HepG2 (cell line): ENCODE measurements at regions not wholly inside any gene's neighbourhood (a gene's known extent, or its start where the extent isn't known, plus 50 kb on each side); places are given as distances from the start of the nearest gene placed in this dataset.

ENCODE experiments used
- ATAC-seq: fragments of 200-7000 bp; cut with Tn5 transposase; 3 replicates; pipeline ENCODE4 v1.9.1; 2020; ENCODE audit warnings: mild to moderate bottlenecking, moderate library complexity
- BruUV-seq: library from RNA; stranded (reverse); fragments of 400-500 nt; replicated peaks from 2 replicates; lab custom pipeline; 2021; lab: Mats Ljungman, UMichigan
- CTCF ChIA-PET: fragments of 300-600 bp; formaldehyde crosslinking; extraction: SDS; loops from one replicate; lab custom pipeline; 2021; ENCODE audit warnings: low total read pairs, inconsistent platforms, low intra/inter-chr PET ratio; lab: Yijun Ruan, JAX
- POLR2A ChIA-PET: fragments of 350-600 bp; sonication (Branson Sonifier 250); formaldehyde crosslinking; loops from one replicate; lab custom pipeline; 2020; ENCODE audit warnings: antibody characterized with exemption, inconsistent platforms; lab: Yijun Ruan, JAX
- DNase-seq: peaks from one replicate; pipeline ENCODE4 v3.0.0-alpha.2; 2015; ENCODE audit warnings: low spot score
- FAIRE-seq: peaks from 3 replicates; lab custom pipeline; 2011; peaks lifted over from hg19 to GRCh38; lab: Jason Lieb, UNC
- H2AFZ ChIP-seq: one replicate; pipeline ENCODE4 v1.6.1; 2011; ENCODE audit warnings: low read length, inconsistent platforms
- H3K27ac ChIP-seq: fragments of 300-600 bp; 3 replicates; pipeline ENCODE4 v1.8.0; 2011; ENCODE audit warnings: mixed run types, mild to moderate bottlenecking, mixed read lengths, low read length, inconsistent platforms; ENCODE audit not compliant: insufficient read depth; ENCODE audit errors: extremely low read length
- H3K27me3 ChIP-seq, 2 experiments: fragments of 200-600 bp in 1 of 2; 2 replicates in 1 of 2; 3 replicates in 1 of 2; pipeline versions ENCODE4 v1.6.0 to v1.8.0; 2011; ENCODE audit warnings: low read length in 2 of 2, mild to moderate bottlenecking in 2 of 2, moderate library complexity in 2 of 2, inconsistent platforms in 1 of 2; ENCODE audit not compliant: insufficient read depth in 2 of 2, control insufficient read depth in 1 of 2
- H3K36me3 ChIP-seq, 2 experiments: fragments of 200-600 bp in 1 of 2; replicated peaks in 1 of 2; 2 replicates in 1 of 2; 3 replicates in 1 of 2; pipeline versions ENCODE4 v1.5.1 to v1.8.0; 2011; ENCODE audit warnings: low read length in 2 of 2, inconsistent platforms in 1 of 2; ENCODE audit not compliant: insufficient read depth in 2 of 2, control insufficient read depth in 1 of 2
- H3K4me1 ChIP-seq: 2 replicates; pipeline ENCODE4 v1.5.1; 2012; ENCODE audit warnings: low read length, inconsistent platforms; ENCODE audit not compliant: insufficient read depth
- H3K4me2 ChIP-seq: 2 replicates; pipeline ENCODE4 v1.6.0; 2011; ENCODE audit warnings: low read depth, low read length, inconsistent platforms
- H3K4me3 ChIP-seq, 3 experiments: fragments of 200-600 bp in 1 of 3; sonication (generic), shearing (Covaris generic) in 1 of 3; replicated peaks in 1 of 3; 2 replicates each; pipeline ENCODE4 v1.5.1; 2011 to 2016; ENCODE audit warnings: low read length in 3 of 3, inconsistent platforms in 2 of 3, low read depth in 2 of 3, mild to moderate bottlenecking in 2 of 3, control low read depth in 1 of 3, mixed read lengths in 1 of 3; ENCODE audit not compliant: insufficient read depth in 1 of 3
- H3K79me2 ChIP-seq: one replicate; pipeline ENCODE4 v1.6.1; 2011; ENCODE audit warnings: low read length, inconsistent platforms; ENCODE audit not compliant: insufficient read depth
- H3K9ac ChIP-seq: 2 replicates; pipeline ENCODE4 v1.6.0; 2011; ENCODE audit warnings: mild to moderate bottlenecking, low read depth, low read length, inconsistent platforms; ENCODE audit not compliant: insufficient read depth
- H3K9me3 ChIP-seq: 2 replicates; pipeline ENCODE4 v1.5.1; 2012; ENCODE audit warnings: mild to moderate bottlenecking, low read length
- H4K20me1 ChIP-seq: 2 replicates; pipeline ENCODE4 v1.6.0; 2011; ENCODE audit warnings: inconsistent platforms, mild to moderate bottlenecking, low read length, moderate library complexity; ENCODE audit not compliant: insufficient read depth
- CCAR2 ChIP-seq: fragments of 200-400 bp; formaldehyde crosslinking; optimal IDR thresholded peaks from 2 replicates; pipeline ENCODE3; 2018; ENCODE audit warnings: low read depth, mild to moderate bottlenecking, low read length, moderate library complexity
- HCFC1 ChIP-seq: fragments of 150-350 bp; IDR thresholded peaks from 2 replicates; pipeline ENCODE4 v1.6.1; 2014; ENCODE audit warnings: low read depth, low read length
- KAT8 ChIP-seq: IDR thresholded peaks from 2 replicates; pipeline ENCODE4 v1.6.1; 2016; ENCODE audit warnings: missing genetic modification reagents, missing compliant biosample characterization
- MATR3 ChIP-seq: sonication (generic); formaldehyde crosslinking; IDR thresholded peaks from 2 replicates; pipeline ENCODE4 v1.4.0; 2020; ENCODE audit warnings: missing genetic modification reagents
- RBAK ChIP-seq: sonication (generic); formaldehyde crosslinking; IDR thresholded peaks from 2 replicates; pipeline ENCODE4 v1.5.1; 2020; ENCODE audit warnings: mild to moderate bottlenecking, missing genetic modification reagents
- TAF1 ChIP-seq: sonication (generic); formaldehyde crosslinking; IDR thresholded peaks from 2 replicates; pipeline ENCODE4 v1.4.0; 2020; ENCODE audit warnings: missing genetic modification reagents
- ZNF282 ChIP-seq: fragments of 450-650 bp; IDR thresholded peaks from 2 replicates; pipeline ENCODE4 v1.6.1; 2018; ENCODE audit not compliant: partially characterized antibody
- ZNF337 ChIP-seq: sonication (generic); formaldehyde crosslinking; IDR thresholded peaks from 2 replicates; pipeline ENCODE4 v1.5.1; 2020; ENCODE audit warnings: missing genetic modification reagents, low read depth, mild to moderate bottlenecking, borderline replicate concordance
- ZNF703 ChIP-seq: sonication (generic); formaldehyde crosslinking; IDR thresholded peaks from 2 replicates; pipeline ENCODE4 v1.5.1; 2020; ENCODE audit warnings: missing genetic modification reagents, mild to moderate bottlenecking, moderate library complexity, borderline replicate concordance
- ZNF768 ChIP-seq: sonication (generic); formaldehyde crosslinking; IDR thresholded peaks from 2 replicates; pipeline ENCODE4 v1.4.0; 2020; ENCODE audit warnings: missing genetic modification reagents
- WGBS: methylation state at CpG from one replicate; pipeline ENCODE4 v1.1.6; 2017; ENCODE audit warnings: low lambda C conversion rate; 5-methylcytosine and 5-hydroxymethylcytosine counted together
- in situ Hi-C: cut with HindIII; loops from 2 replicates; pipeline ENCODE4 v1.10.0; 2017; ENCODE audit warnings: low pct_unique_long_range_greater_than_20kb; ENCODE audit not compliant: extremely low pct_ligation_motif_present
- intact Hi-C: fragments of 100-400 bp; cut with micrococcal nuclease; formaldehyde crosslinking; loops from one replicate; pipeline ENCODE4 v1.10.0; 2022; ENCODE audit not compliant: unreplicated experiment
- TF ChIP-seq, protein P1 (sequence below): IDR thresholded peaks from 2 replicates; pipeline ENCODE4 v1.6.1; 2016; ENCODE audit warnings: low read depth
- TF ChIP-seq, protein P2 (sequence below): sonication (generic); formaldehyde crosslinking; IDR thresholded peaks from 2 replicates; pipeline ENCODE4 v1.5.0; 2020; ENCODE audit warnings: mild to moderate bottlenecking, low read depth, missing genetic modification reagents, borderline replicate concordance
- TF ChIP-seq, protein P3 (sequence below): sonication (generic); formaldehyde crosslinking; IDR thresholded peaks from 2 replicates; pipeline ENCODE4 v1.4.0; 2020; ENCODE audit warnings: missing genetic modification reagents, borderline replicate concordance
- TF ChIP-seq, protein P4 (sequence below): sonication (generic); formaldehyde crosslinking; IDR thresholded peaks from 2 replicates; pipeline ENCODE4 v1.9.0; 2021; ENCODE audit warnings: mild to moderate bottlenecking, missing genetic modification reagents

DNA sequence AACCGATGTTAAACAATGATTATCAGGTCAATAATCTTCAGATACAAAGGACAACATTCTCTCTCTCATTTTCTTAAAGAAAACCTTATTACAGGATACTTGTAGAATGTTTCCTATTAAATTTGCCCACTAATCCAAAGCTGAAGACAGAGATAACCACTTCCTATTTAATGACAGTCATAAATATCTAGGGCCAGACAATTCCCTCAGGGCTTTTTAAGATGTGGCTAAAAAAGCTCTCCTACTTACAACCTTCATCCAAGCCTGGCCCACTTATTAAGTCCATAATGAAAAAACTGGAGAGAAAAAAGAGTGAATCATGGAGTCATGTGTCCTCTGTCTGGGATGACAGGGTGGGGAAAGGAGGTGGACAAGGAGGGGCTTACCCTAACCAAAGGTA, 235.9 kb downstream of the KLF12 start:
- no peak for FAIRE-seq
- in situ Hi-C loops (no loop called here), intact Hi-C loops (no loop called here)
- Histone ChIP-seq H3K4me1 (no peaks in the 10 kb centered on the region), H2AFZ (no peak overlapping the region), H3K4me2 (no peak overlapping the region), H4K20me1 (no peaks in the 10 kb centered on the region), H3K79me2 (no peaks in the 10 kb centered on the region), H3K4me3 (no peak overlapping the region), H3K9ac (no peak overlapping the region), H3K27ac (no peak overlapping the region), H3K36me3 (no peaks in the 10 kb centered on the region), H3K27me3 (no peaks in the 10 kb centered on the region), H3K9me3 (no peaks in the 10 kb centered on the region)
- 13% methylated on average over 1 of the region's 1 CpG for WGBS
- no peak for ATAC-seq
- POLR2A ChIA-PET: no interaction called here
- no peak for DNase-seq
- CTCF ChIA-PET: no interaction called here
- BruUV-seq: no TSS peak
- TF ChIP-seq, protein P1, sequence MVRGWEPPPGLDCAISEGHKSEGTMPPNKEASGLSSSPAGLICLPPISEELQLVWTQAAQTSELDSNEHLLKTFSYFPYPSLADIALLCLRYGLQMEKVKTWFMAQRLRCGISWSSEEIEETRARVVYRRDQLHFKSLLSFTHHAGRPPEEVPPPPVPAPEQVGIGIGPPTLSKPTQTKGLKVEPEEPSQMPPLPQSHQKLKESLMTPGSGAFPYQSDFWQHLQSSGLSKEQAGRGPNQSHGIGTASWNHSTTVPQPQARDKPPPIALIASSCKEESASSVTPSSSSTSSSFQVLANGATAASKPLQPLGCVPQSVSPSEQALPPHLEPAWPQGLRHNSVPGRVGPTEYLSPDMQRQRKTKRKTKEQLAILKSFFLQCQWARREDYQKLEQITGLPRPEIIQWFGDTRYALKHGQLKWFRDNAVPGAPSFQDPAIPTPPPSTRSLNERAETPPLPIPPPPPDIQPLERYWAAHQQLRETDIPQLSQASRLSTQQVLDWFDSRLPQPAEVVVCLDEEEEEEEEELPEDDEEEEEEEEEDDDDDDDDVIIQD (CRISPR knock-in tag): no peak
- no peak for TF ChIP-seq ZNF768 (CRISPR knock-in tag)
- TF ChIP-seq, protein P2, sequence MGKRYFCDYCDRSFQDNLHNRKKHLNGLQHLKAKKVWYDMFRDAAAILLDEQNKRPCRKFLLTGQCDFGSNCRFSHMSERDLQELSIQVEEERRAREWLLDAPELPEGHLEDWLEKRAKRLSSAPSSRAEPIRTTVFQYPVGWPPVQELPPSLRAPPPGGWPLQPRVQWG (CRISPR knock-in tag): no peak
- TF ChIP-seq, protein P3, sequence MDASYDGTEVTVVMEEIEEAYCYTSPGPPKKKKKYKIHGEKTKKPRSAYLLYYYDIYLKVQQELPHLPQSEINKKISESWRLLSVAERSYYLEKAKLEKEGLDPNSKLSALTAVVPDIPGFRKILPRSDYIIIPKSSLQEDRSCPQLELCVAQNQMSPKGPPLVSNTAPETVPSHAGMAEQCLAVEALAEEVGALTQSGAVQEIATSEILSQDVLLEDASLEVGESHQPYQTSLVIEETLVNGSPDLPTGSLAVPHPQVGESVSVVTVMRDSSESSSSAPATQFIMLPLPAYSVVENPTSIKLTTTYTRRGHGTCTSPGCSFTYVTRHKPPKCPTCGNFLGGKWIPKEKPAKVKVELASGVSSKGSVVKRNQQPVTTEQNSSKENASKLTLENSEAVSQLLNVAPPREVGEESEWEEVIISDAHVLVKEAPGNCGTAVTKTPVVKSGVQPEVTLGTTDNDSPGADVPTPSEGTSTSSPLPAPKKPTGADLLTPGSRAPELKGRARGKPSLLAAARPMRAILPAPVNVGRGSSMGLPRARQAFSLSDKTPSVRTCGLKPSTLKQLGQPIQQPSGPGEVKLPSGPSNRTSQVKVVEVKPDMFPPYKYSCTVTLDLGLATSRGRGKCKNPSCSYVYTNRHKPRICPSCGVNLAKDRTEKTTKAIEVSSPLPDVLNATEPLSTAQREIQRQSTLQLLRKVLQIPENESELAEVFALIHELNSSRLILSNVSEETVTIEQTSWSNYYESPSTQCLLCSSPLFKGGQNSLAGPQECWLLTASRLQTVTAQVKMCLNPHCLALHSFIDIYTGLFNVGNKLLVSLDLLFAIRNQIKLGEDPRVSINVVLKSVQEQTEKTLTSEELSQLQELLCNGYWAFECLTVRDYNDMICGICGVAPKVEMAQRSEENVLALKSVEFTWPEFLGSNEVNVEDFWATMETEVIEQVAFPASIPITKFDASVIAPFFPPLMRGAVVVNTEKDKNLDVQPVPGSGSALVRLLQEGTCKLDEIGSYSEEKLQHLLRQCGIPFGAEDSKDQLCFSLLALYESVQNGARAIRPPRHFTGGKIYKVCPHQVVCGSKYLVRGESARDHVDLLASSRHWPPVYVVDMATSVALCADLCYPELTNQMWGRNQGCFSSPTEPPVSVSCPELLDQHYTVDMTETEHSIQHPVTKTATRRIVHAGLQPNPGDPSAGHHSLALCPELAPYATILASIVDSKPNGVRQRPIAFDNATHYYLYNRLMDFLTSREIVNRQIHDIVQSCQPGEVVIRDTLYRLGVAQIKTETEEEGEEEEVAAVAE (CRISPR knock-in tag): no peak
- TF ChIP-seq TAF1 (CRISPR knock-in tag): no peak
- no peak for TF ChIP-seq ZNF703 (CRISPR knock-in tag)
- no peak for TF ChIP-seq KAT8
- TF ChIP-seq, protein P4, sequence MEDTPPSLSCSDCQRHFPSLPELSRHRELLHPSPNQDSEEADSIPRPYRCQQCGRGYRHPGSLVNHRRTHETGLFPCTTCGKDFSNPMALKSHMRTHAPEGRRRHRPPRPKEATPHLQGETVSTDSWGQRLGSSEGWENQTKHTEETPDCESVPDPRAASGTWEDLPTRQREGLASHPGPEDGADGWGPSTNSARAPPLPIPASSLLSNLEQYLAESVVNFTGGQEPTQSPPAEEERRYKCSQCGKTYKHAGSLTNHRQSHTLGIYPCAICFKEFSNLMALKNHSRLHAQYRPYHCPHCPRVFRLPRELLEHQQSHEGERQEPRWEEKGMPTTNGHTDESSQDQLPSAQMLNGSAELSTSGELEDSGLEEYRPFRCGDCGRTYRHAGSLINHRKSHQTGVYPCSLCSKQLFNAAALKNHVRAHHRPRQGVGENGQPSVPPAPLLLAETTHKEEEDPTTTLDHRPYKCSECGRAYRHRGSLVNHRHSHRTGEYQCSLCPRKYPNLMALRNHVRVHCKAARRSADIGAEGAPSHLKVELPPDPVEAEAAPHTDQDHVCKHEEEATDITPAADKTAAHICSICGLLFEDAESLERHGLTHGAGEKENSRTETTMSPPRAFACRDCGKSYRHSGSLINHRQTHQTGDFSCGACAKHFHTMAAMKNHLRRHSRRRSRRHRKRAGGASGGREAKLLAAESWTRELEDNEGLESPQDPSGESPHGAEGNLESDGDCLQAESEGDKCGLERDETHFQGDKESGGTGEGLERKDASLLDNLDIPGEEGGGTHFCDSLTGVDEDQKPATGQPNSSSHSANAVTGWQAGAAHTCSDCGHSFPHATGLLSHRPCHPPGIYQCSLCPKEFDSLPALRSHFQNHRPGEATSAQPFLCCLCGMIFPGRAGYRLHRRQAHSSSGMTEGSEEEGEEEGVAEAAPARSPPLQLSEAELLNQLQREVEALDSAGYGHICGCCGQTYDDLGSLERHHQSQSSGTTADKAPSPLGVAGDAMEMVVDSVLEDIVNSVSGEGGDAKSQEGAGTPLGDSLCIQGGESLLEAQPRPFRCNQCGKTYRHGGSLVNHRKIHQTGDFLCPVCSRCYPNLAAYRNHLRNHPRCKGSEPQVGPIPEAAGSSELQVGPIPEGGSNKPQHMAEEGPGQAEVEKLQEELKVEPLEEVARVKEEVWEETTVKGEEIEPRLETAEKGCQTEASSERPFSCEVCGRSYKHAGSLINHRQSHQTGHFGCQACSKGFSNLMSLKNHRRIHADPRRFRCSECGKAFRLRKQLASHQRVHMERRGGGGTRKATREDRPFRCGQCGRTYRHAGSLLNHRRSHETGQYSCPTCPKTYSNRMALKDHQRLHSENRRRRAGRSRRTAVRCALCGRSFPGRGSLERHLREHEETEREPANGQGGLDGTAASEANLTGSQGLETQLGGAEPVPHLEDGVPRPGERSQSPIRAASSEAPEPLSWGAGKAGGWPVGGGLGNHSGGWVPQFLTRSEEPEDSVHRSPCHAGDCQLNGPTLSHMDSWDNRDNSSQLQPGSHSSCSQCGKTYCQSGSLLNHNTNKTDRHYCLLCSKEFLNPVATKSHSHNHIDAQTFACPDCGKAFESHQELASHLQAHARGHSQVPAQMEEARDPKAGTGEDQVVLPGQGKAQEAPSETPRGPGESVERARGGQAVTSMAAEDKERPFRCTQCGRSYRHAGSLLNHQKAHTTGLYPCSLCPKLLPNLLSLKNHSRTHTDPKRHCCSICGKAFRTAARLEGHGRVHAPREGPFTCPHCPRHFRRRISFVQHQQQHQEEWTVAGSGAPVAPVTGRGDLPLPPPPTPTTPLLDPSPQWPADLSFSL (CRISPR knock-in tag): no peak
- no peak for TF ChIP-seq CCAR2
- TF ChIP-seq ZNF282: no peak
- TF ChIP-seq ZNF337 (CRISPR knock-in tag): no peak
- TF ChIP-seq RBAK (CRISPR knock-in tag): no peak
- no peak for TF ChIP-seq HCFC1
- TF ChIP-seq MATR3 (CRISPR knock-in tag): no peak
